ENCODE measurements at regions not wholly inside any gene's neighbourhood (a gene's known extent, or its start where the extent isn't known, plus 50 kb on each side); places are given as distances from the start of the nearest gene placed in this dataset.
A peak's percentile ranks its signal among the peaks of the same experiment; 100 is the strongest.

DNA sequence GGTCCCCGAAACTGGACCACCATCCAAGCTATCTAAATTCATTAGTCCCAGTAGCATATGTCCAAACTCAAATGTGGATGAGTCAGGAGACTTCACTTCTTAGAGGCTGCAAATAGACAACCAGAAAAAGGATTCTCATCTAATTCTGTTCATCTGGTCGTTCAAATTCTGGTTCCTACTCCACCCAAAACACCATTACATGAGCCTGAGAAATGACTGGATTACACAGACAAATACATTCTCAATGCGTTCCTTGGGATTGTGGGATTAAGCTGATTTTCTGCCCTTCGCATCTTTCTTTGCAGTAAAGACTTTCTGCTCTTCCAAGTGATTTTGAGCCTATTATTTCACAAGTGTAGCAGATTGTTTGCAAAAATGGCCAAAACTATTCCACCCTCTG, 472.3 kb upstream of the PROK2 start:
- Histone ChIP-seq H3K36me3 (no peaks in the 10 kb centered on the region), H3K9me3 (replicated peaks in 1 of 11) (peaks cover 0 to 10% (median 4%) of the 10 kb centered on the region in 11 experiments; a peak in 10 of 22 replicates), H3K27ac (peak overlapping the region in 5 of 11 experiments; percentile 13 to 84 (median 72); a peak in 10 of 22 replicates), H3K4me1 (peaks cover 28 to 76% (median 67%) of the 10 kb centered on the region in 10 experiments), H3K9ac (no peak overlapping the region), H3K4me2 (peak overlapping the region in 9 of 11 experiments; percentile 68 to 90 (median 86); a peak in 15 of 22 replicates), H3K27me3 (no peaks in the 10 kb centered on the region), H3K4me3 (no peak overlapping the region), H4K20me1 (no peaks in the 10 kb centered on the region)
- TF ChIP-seq Cebpa-rat (IDR thresholded peaks at IDR 0.05): no peak

DNA sequence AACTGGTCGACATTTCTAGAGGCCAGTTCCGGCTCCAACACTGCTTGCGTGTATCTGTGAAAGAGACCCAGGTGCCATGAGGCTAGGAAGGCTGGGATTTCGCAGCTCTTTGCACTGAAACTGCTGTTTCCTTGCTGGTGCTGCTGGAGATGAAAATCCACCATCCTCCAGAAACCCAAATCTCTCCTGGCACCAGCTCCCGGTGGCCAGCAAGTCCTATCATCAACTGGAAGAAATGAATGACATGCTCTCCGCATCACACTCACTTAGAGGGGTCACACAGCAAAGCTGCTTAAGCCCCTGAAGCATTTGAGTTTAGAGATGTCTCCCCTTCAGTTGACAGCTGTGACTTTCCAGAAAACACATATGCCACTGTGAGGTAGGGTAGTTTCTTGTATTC, 471.8 kb upstream of the PROK2 start:
- no peaks in the 10 kb centered on the region for H4K20me1 ChIP-seq
- peaks cover 0 to 10% (median 4%) of the 10 kb centered on the region in 11 experiments; a peak in 10 of 22 replicates for H3K9me3 ChIP-seq (replicated peaks in 1 of 11)
- H3K27ac ChIP-seq: peak overlapping the region in 8 of 11 experiments; percentile 62 to 86 (median 80); a peak in 12 of 22 replicates
- H3K4me3 ChIP-seq: no peak overlapping the region
- H3K36me3 ChIP-seq: no peaks in the 10 kb centered on the region
- no peak for TF ChIP-seq Cebpa-rat (IDR thresholded peaks at IDR 0.05)
- peaks cover 28 to 72% (median 64%) of the 10 kb centered on the region in 10 experiments for H3K4me1 ChIP-seq
- H3K9ac ChIP-seq: peak overlapping the region in 3 of 11 experiments; percentile 75 to 77 (median 77); a peak in 4 of 22 replicates
- no peaks in the 10 kb centered on the region for H3K27me3 ChIP-seq
- peak overlapping the region in 10 of 11 experiments; percentile 68 to 90 (median 86); a peak in 18 of 22 replicates for H3K4me2 ChIP-seq

DNA sequence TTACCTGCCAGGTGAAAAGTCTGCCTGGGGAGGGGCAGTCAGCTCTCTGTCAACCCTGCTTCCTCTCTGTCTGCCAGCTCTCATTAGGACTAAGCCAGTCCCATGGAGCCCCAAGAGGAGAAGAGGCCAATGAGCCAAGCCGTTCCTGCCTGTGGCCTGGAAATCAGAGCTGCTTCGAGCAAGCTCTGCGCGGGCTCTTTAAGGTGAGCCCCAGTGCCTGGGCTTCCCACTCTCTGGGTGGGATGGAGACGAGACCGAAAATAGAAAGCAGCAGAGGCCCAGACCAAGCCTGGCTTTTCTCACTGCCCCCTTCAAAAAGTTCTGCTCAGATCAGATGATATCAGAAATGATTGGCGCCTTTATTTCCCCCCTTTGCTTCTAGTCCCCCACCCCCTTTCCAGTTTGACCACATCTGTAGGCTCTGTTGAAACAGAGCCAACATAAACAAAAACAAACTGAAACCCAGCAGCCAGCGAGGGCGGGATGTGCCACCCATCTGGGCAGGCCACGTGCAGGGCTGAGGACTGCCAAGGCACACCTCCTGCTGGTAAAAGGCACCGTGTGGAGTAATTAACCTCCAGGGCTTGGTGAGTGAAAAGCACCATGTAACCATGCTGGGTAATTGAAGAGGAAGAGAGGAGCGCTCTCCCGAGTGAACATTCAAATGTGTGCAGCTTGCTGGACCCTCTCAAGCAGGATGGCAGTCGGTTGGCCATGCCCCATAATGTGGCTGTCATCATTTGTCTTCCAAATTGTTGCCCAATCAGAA, 471.0 kb upstream of the PROK2 start:
- Histone ChIP-seq H3K4me1 (peaks cover 28 to 68% (median 62%) of the 10 kb centered on the region in 10 experiments), H3K27ac (peak overlapping the region in 10 of 11 experiments; percentile 28 to 86 (median 74); a peak in 18 of 22 replicates), H3K36me3 (no peaks in the 10 kb centered on the region), H3K9ac (peak overlapping the region in 9 of 11 experiments; percentile 25 to 77 (median 62); a peak in 16 of 22 replicates), H3K4me3 (peak overlapping the region in 2 of 10 experiments; percentile 12 to 20; a peak in 1 of 20 replicates), H3K4me2 (peak overlapping the region; percentile 68 to 90 (median 86)), H3K9me3 (replicated peaks in 1 of 11) (peaks cover 0 to 10% (median 4%) of the 10 kb centered on the region in 11 experiments; a peak in 10 of 22 replicates), H3K27me3 (no peaks in the 10 kb centered on the region), H4K20me1 (no peaks in the 10 kb centered on the region)
- no peak for TF ChIP-seq Cebpa-rat (IDR thresholded peaks at IDR 0.05)

DNA sequence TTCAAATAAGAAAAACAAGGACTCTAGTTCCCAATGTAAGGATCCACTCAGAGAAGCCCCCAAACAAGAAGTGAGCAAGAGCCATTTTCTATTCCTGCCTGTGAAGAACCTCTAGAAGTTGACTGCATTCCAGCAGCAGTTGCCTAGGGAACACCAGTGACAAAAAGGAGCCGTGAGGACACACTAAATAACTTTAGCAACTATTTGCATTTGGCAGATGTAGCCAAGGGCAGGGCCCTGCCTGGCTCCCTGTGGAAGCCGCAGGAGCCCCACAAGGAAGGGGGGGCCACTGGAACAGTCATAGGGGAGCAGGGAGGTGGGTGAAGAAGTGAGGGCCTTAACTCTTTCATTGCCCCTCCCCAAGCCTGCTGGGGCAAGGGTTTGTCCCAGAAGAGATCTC, 470.2 kb upstream of the PROK2 start:
- peak overlapping the region in 8 of 11 experiments; percentile 18 to 86 (median 80); a peak in 13 of 22 replicates for H3K27ac ChIP-seq
- TF ChIP-seq Cebpa-rat (IDR thresholded peaks at IDR 0.05): no peak
- H3K4me2 ChIP-seq: peak overlapping the region; percentile 12 to 90 (median 86); a peak in 20 of 22 replicates
- peak overlapping the region in 6 of 11 experiments; percentile 23 to 77 (median 54); a peak in 7 of 22 replicates for H3K9ac ChIP-seq
- H3K9me3 ChIP-seq (replicated peaks in 1 of 11): peaks cover 0 to 10% (median 4%) of the 10 kb centered on the region in 11 experiments; a peak in 10 of 22 replicates
- H3K4me1 ChIP-seq: peaks cover 28 to 61% (median 55%) of the 10 kb centered on the region in 10 experiments
- no peaks in the 10 kb centered on the region for H3K36me3 ChIP-seq
- no peak overlapping the region for H3K4me3 ChIP-seq
- no peaks in the 10 kb centered on the region for H3K27me3 ChIP-seq
- H4K20me1 ChIP-seq: no peaks in the 10 kb centered on the region

DNA sequence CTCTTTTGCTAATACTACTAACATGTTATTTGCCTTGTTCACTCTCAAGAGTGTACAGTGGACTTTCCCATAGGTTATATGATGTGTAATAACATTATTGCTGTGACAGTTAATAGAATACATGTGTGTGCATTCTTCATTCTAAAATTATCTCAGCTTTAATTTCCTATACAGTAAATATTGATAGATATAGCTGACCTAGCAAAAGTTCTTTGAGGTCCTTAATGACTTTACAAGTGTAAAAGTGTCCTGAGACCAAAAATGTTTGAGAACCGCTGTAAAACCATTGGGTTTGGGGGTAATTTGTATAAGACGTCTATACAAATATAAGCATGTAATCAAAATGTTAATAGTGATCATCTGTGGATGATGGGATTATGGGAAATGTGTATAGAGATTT, 469.5 kb upstream of the PROK2 start:
- Histone ChIP-seq H3K9ac (no peak overlapping the region), H3K9me3 (replicated peaks in 1 of 11) (peaks cover 0 to 10% (median 4%) of the 10 kb centered on the region in 11 experiments; a peak in 10 of 22 replicates), H3K4me3 (no peak overlapping the region), H3K4me1 (peaks cover 28 to 54% (median 48%) of the 10 kb centered on the region in 10 experiments), H3K36me3 (no peaks in the 10 kb centered on the region), H3K4me2 (peak overlapping the region in 5 of 11 experiments; percentile 80 to 90 (median 86); a peak in 7 of 22 replicates), H4K20me1 (no peaks in the 10 kb centered on the region), H3K27me3 (no peaks in the 10 kb centered on the region), H3K27ac (no peak overlapping the region)
- TF ChIP-seq Cebpa-rat (IDR thresholded peaks at IDR 0.05): no peak

DNA sequence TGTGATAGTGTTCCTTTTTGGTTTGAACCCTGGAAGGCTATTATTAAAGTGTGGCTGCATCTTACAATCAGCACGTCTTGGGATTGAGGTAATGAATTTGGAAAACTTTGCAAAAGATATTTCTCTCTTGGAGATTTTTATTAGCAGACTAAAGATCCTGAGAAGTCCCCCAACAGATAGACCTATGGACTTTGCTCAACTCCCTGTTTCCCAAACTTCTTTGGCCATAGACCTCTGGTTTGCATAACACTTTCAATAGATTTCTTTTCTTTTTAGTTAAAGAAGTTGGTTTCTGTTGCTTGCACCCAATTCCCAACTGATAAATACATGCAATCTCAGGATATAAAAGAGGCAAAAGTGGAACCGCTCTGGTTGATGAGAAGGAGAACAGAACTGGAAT, 465.8 kb upstream of the PROK2 start:
- TF ChIP-seq Cebpa-rat (IDR thresholded peaks at IDR 0.05): no peak
- Histone ChIP-seq H3K9ac (no peak overlapping the region), H3K36me3 (no peaks in the 10 kb centered on the region), H3K27me3 (no peaks in the 10 kb centered on the region), H3K4me1 (peaks cover 7 to 36% (median 17%) of the 10 kb centered on the region in 10 experiments), H4K20me1 (no peaks in the 10 kb centered on the region), H3K27ac (no peak overlapping the region), H3K4me2 (no peak overlapping the region), H3K4me3 (no peak overlapping the region), H3K9me3 (replicated peaks in 1 of 11) (no peaks in the 10 kb centered on the region)

DNA sequence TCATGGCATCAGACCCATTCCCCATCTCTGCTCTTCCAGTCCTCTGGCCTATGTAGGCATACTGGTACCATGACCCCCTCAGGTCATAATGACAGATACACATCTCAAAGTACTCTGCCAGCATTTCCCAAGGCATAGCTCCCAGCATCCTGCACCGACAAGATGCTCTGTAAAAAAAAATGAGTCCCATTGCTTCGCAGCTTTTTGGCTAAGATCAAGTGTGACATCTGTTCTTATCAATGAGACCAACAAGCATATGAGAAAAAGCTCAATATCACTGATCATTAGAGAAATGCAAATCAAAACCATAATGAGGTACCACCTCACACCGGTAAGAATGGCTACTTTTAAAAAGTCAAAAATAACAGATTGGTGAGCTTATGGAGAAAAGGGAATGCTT, 463.9 kb upstream of the PROK2 start:
- TF ChIP-seq Cebpa-rat (IDR thresholded peaks at IDR 0.05): no peak
- Histone ChIP-seq H3K4me2 (no peak overlapping the region), H3K27ac (no peak overlapping the region), H3K9ac (no peak overlapping the region), H3K9me3 (replicated peaks in 1 of 11) (no peaks in the 10 kb centered on the region), H3K4me3 (no peak overlapping the region), H3K36me3 (no peaks in the 10 kb centered on the region), H3K4me1 (peaks cover 11 to 38% (median 23%) of the 10 kb centered on the region in 10 experiments), H3K27me3 (no peaks in the 10 kb centered on the region), H4K20me1 (no peaks in the 10 kb centered on the region)

DNA sequence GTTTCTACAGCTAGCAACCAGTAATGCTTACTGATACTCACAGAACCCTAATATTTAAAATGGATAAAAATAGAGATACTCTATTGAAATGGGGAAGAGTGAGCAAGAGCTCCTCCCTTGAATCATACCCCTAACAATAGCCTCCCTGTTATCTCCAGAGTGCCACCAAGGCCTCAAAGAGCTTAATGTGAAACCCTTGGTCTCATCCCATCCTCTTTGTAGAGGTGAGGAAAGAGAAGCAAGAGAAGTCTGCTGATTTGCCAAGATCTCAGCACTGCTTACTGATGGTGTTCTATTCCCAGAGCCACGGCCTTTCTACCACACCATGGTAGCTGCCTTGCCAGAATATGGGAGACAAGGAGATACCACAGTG, 463.4 kb upstream of the PROK2 start:
- H3K4me1 ChIP-seq: peaks cover 11 to 43% (median 23%) of the 10 kb centered on the region in 10 experiments
- no peak overlapping the region for H3K4me2 ChIP-seq
- H4K20me1 ChIP-seq: no peaks in the 10 kb centered on the region
- H3K27me3 ChIP-seq: no peaks in the 10 kb centered on the region
- H3K27ac ChIP-seq: no peak overlapping the region
- H3K9me3 ChIP-seq (replicated peaks in 1 of 11): no peaks in the 10 kb centered on the region
- H3K9ac ChIP-seq: no peak overlapping the region
- no peak for TF ChIP-seq Cebpa-rat (IDR thresholded peaks at IDR 0.05)
- H3K36me3 ChIP-seq: no peaks in the 10 kb centered on the region
- H3K4me3 ChIP-seq: no peak overlapping the region

DNA sequence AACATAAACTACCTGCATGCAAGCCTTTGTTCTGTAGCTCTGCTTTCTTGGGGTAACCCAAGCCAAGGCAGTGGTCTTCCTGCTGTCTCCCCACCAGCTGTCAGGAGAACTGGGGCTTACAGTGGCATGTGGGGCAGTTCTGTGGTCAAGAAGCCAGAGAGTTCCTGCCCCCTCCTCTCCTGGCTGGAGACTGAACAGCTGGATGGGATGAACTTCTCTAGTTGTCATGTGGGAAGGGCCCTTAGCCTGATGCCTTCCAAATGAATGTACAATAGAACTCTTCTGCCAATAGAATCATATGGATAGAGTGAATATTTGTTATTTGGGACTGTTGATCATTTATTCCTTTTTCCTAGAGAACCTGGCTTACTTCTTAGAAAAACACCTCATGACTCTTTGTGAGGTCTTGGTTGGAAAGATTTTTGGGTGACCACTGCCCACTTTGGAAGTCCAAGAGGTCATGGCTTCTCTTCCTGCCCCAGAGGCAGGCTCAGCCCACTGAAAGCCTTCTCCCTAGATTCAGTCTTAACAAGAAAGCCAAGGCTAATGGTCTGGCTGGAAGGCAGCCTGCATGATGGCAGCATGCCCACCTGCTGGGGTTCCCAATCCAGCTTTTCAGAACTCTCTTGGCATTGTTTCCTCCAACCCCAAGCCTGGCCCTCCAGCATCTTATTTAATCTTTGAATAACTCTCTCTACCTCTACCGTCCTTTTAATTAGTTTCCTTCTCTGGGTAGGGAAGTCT, 462.9 kb upstream of the PROK2 start:
- Histone ChIP-seq H3K27me3 (no peaks in the 10 kb centered on the region), H3K9me3 (replicated peaks in 1 of 11) (no peaks in the 10 kb centered on the region), H3K4me2 (peak overlapping the region in 2 of 11 experiments; percentile 2 to 77; a peak in 1 of 22 replicates)

More for the DNA sequence above, 462.9 kb upstream of the PROK2 start:
- Histone ChIP-seq H3K27ac (no peak overlapping the region), H3K4me3 (no peak overlapping the region), H3K36me3 (no peaks in the 10 kb centered on the region), H3K4me1 (peaks cover 11 to 45% (median 23%) of the 10 kb centered on the region in 10 experiments), H3K9ac (no peak overlapping the region), H4K20me1 (no peaks in the 10 kb centered on the region)
- TF ChIP-seq Cebpa-rat (IDR thresholded peaks at IDR 0.05): no peak

All from BLaER1 treated with 17β-estradiol and CSF1 and Interleukin-3, amounts not matched to agents 10 nM and 100 nM (cell line).